ENCODE measurements at regions not wholly inside any gene's neighbourhood (a gene's known extent, or its start where the extent isn't known, plus 50 kb on each side); places are given as distances from the start of the nearest gene placed in this dataset.

GRCh38 chr18:61676773-61677434, 215.9 kb downstream of the RNF152 start (continued):
- no peak for TF ChIP-seq POU6F1 (CRISPR knock-in tag; IDR thresholded peaks at IDR 0.05; ENCODE audit: borderline replicate concordance, low read depth)

- TF ChIP-seq ESRRG (CRISPR knock-in tag; IDR thresholded peaks at IDR 0.05), result no peak
- TF ChIP-seq CSDC2 (CRISPR knock-in tag; IDR thresholded peaks at IDR 0.05), result no peak
- TF ChIP-seq PPARA (CRISPR knock-in tag; IDR thresholded peaks at IDR 0.05; ENCODE audit: borderline replicate concordance), result no peak
- TF ChIP-seq ZC3H10 (CRISPR knock-in tag; IDR thresholded peaks at IDR 0.05), result no peak
- no peak for TF ChIP-seq ISL1 (CRISPR knock-in tag; IDR thresholded peaks at IDR 0.05)
- TF ChIP-seq ZNF565 (CRISPR knock-in tag; conservative IDR thresholded peaks at IDR 0.05; ENCODE audit: low read depth), result no peak
- TF ChIP-seq SNAI2 (CRISPR knock-in tag; IDR thresholded peaks at IDR 0.05), result no peak
- TF ChIP-seq ZFP3 (CRISPR knock-in tag; IDR thresholded peaks at IDR 0.05), result no peak
- no peak for TF ChIP-seq OSR1 (CRISPR knock-in tag; IDR thresholded peaks at IDR 0.05)
- no peak for TF ChIP-seq ZNF8 (CRISPR knock-in tag; IDR thresholded peaks at IDR 0.05)
- no peak for TF ChIP-seq RARB (CRISPR knock-in tag; IDR thresholded peaks at IDR 0.05)
- no peak for TF ChIP-seq TCF4 (CRISPR knock-in tag; IDR thresholded peaks at IDR 0.05; ENCODE audit: borderline replicate concordance)
- TF ChIP-seq GLIS3 (CRISPR knock-in tag; IDR thresholded peaks at IDR 0.05), result no peak
- no peak for TF ChIP-seq ARNTL (CRISPR knock-in tag; IDR thresholded peaks at IDR 0.05; ENCODE audit: borderline replicate concordance, low read depth)
- no peak for TF ChIP-seq TOX (CRISPR knock-in tag; IDR thresholded peaks at IDR 0.05; ENCODE audit: borderline replicate concordance)
- no peak for TF ChIP-seq CREB5 (CRISPR knock-in tag; IDR thresholded peaks at IDR 0.05; ENCODE audit: low read depth)
- TF ChIP-seq TSHZ2 (CRISPR knock-in tag; IDR thresholded peaks at IDR 0.05), result no peak
- TF ChIP-seq ZFP30 (CRISPR knock-in tag; IDR thresholded peaks at IDR 0.05), result no peak
- no peak for TF ChIP-seq POU6F1 (CRISPR knock-in tag; IDR thresholded peaks at IDR 0.05; ENCODE audit: borderline replicate concordance, low read depth)
- TF ChIP-seq ZNF70 (CRISPR knock-in tag; IDR thresholded peaks at IDR 0.05), result no peak
- no peak for ATAC-seq
These were observed 223.5 kb downstream of the RNF152 start for GRCh38 chr18:61669320-61669719.

GRCh38 chr18:61666876-61667590, 225.8 kb downstream of the RNF152 start:
- ATAC-seq, result no peak
- TF ChIP-seq ZFP3 (CRISPR knock-in tag; IDR thresholded peaks at IDR 0.05) (no peak), RARB (CRISPR knock-in tag; IDR thresholded peaks at IDR 0.05) (no peak), ZNF565 (CRISPR knock-in tag; conservative IDR thresholded peaks at IDR 0.05; ENCODE audit: low read depth) (no peak), PPARA (CRISPR knock-in tag; IDR thresholded peaks at IDR 0.05; ENCODE audit: borderline replicate concordance) (no peak), TOX (CRISPR knock-in tag; IDR thresholded peaks at IDR 0.05; ENCODE audit: borderline replicate concordance) (no peak), ARNTL (CRISPR knock-in tag; IDR thresholded peaks at IDR 0.05; ENCODE audit: borderline replicate concordance, low read depth) (no peak), ZNF70 (CRISPR knock-in tag; IDR thresholded peaks at IDR 0.05) (no peak), GLIS3 (CRISPR knock-in tag; IDR thresholded peaks at IDR 0.05) (no peak), BACH2 (CRISPR knock-in tag; IDR thresholded peaks at IDR 0.05; ENCODE audit: borderline replicate concordance) (no peak), TSHZ2 (CRISPR knock-in tag; IDR thresholded peaks at IDR 0.05) (no peak), ISL1 (CRISPR knock-in tag; IDR thresholded peaks at IDR 0.05) (no peak), TCF4 (CRISPR knock-in tag; IDR thresholded peaks at IDR 0.05; ENCODE audit: borderline replicate concordance) (no peak), CREB5 (CRISPR knock-in tag; IDR thresholded peaks at IDR 0.05; ENCODE audit: low read depth) (no peak), ZFP30 (CRISPR knock-in tag; IDR thresholded peaks at IDR 0.05) (no peak), CSRNP3 (CRISPR knock-in tag; IDR thresholded peaks at IDR 0.05) (no peak), ZC3H10 (CRISPR knock-in tag; IDR thresholded peaks at IDR 0.05) (no peak), OSR1 (CRISPR knock-in tag; IDR thresholded peaks at IDR 0.05) (no peak)
